CD14-positive monocyte (primary cell): ENCODE measurements at regions not wholly inside any gene's neighbourhood (a gene's known extent, or its start where the extent isn't known, plus 50 kb on each side); places are given as distances from the start of the nearest gene placed in this dataset.

Source experiments
- DNase-seq, 3 donors: peaks; one replicate each; pipeline ENCODE4 v3.0.0-alpha.2; 2011 to 2022
- H2AFZ ChIP-seq: 2 replicates; pipeline ENCODE4 v1.6.0; 2012; ENCODE audit warnings: mild to moderate bottlenecking, low read depth, low read length, inconsistent platforms; ENCODE audit not compliant: insufficient read depth, poor library complexity, severe bottlenecking
- H3K27ac ChIP-seq, 2 donors: 1 replicate in 1 of 2; 2 replicates in 1 of 2; pipeline ENCODE4 v1.5.1; 2012 to 2013; ENCODE audit warnings: low read length in 2 of 2, control low read depth in 1 of 2, inconsistent platforms in 1 of 2, low read depth in 1 of 2, mild to moderate bottlenecking in 1 of 2
- H3K27me3 ChIP-seq, 2 donors: one replicate each; pipeline versions ENCODE4 v1.6.0 to v1.6.1; 2011 to 2013; ENCODE audit warnings: low read length in 2 of 2; ENCODE audit not compliant: control insufficient read depth in 2 of 2, insufficient read depth in 2 of 2
- H3K36me3 ChIP-seq, 2 donors: replicated peaks in 1 of 2; 1 replicate in 1 of 2; 2 replicates in 1 of 2; pipeline versions ENCODE4 v1.5.1 to v1.6.1; 2012 to 2013; ENCODE audit warnings: low read length in 2 of 2, control low read depth in 1 of 2, inconsistent platforms in 1 of 2, mild to moderate bottlenecking in 1 of 2; ENCODE audit not compliant: insufficient read depth in 2 of 2, control insufficient read depth in 1 of 2
- H3K4me1 ChIP-seq, 2 donors: 1 replicate in 1 of 2; 2 replicates in 1 of 2; pipeline versions ENCODE4 v1.5.1 to v1.6.1; 2012 to 2013; ENCODE audit warnings: low read length in 2 of 2, control low read depth in 1 of 2, inconsistent platforms in 1 of 2, mild to moderate bottlenecking in 1 of 2, moderate library complexity in 1 of 2; ENCODE audit not compliant: insufficient read depth in 2 of 2, control insufficient read depth in 1 of 2
- H3K4me2 ChIP-seq: replicated peaks from 2 replicates; pipeline ENCODE3; 2012; ENCODE audit warnings: low read length, moderate library complexity, mild to moderate bottlenecking; ENCODE audit not compliant: poor library complexity, severe bottlenecking; ENCODE audit errors: extremely low read depth
- H3K4me3 ChIP-seq, 3 experiments: fragments of 200-600 bp in 1 of 3; sonication (generic) in 1 of 3; replicated peaks in 1 of 3; 1 replicate in 2 of 3; 2 replicates in 1 of 3; pipeline ENCODE4 v1.5.1; 2011 to 2013; ENCODE audit warnings: low read length in 3 of 3, mild to moderate bottlenecking in 3 of 3, control low read depth in 2 of 3, low read depth in 2 of 3, inconsistent platforms in 1 of 3, moderate library complexity in 1 of 3
- H3K79me2 ChIP-seq: 2 replicates; pipeline ENCODE4 v1.6.0; 2012; ENCODE audit warnings: mild to moderate bottlenecking, control low read depth, inconsistent platforms, low read length, moderate library complexity; ENCODE audit not compliant: insufficient read depth
- H3K9ac ChIP-seq: 2 replicates; pipeline ENCODE4 v1.6.0; 2017; ENCODE audit warnings: low read length, mild to moderate bottlenecking; ENCODE audit not compliant: insufficient read depth, poor library complexity, severe bottlenecking
- H3K9me3 ChIP-seq, 2 donors: replicated peaks in 1 of 2; 1 replicate in 1 of 2; 2 replicates in 1 of 2; pipeline versions ENCODE4 v1.5.1 to v1.6.1; 2012 to 2013; ENCODE audit warnings: low read length in 2 of 2, control low read depth in 1 of 2; ENCODE audit not compliant: control insufficient read depth in 1 of 2, insufficient read depth in 1 of 2
- H4K20me1 ChIP-seq: 2 replicates; pipeline ENCODE4 v1.6.0; 2012; ENCODE audit warnings: mild to moderate bottlenecking, low read length, control low read depth, moderate library complexity; ENCODE audit not compliant: insufficient read depth
- H3K27ac Mint-ChIP-seq, 7 donors: one replicate each; pipeline ENCODE4 v1.8.0; 2020; ENCODE audit warnings: mild to moderate bottlenecking in 7 of 7, mixed read lengths in 7 of 7, moderate library complexity in 6 of 7, inconsistent platforms in 2 of 7
- H3K27me3 Mint-ChIP-seq, 3 donors: one replicate each; pipeline ENCODE4 v1.8.0; 2021 to 2022; ENCODE audit warnings: low read depth in 3 of 3, mild to moderate bottlenecking in 3 of 3, mixed read lengths in 3 of 3, moderate library complexity in 3 of 3, inconsistent platforms in 1 of 3
- H3K36me3 Mint-ChIP-seq, 2 donors: one replicate each; pipeline ENCODE4 v1.8.0; 2020; ENCODE audit warnings: mixed read lengths in 2 of 2, inconsistent platforms in 1 of 2, mild to moderate bottlenecking in 1 of 2
- H3K4me1 Mint-ChIP-seq: one replicate; pipeline ENCODE4 v1.8.0; 2020; ENCODE audit warnings: mild to moderate bottlenecking, mixed read lengths
- H3K4me3 Mint-ChIP-seq, 2 donors: one replicate each; pipeline ENCODE4 v1.8.0; 2020; ENCODE audit warnings: mild to moderate bottlenecking in 2 of 2, mixed read lengths in 2 of 2, moderate library complexity in 1 of 2
- H3K9me3 Mint-ChIP-seq, 7 donors: one replicate each; pipeline ENCODE4 v1.8.0; 2020 to 2022; ENCODE audit warnings: mixed read lengths in 7 of 7, mild to moderate bottlenecking in 6 of 7, moderate library complexity in 6 of 7, inconsistent platforms in 2 of 7
- CTCF ChIP-seq: fragments of 200-600 bp; IDR thresholded peaks from one replicate; pipeline ENCODE4 v1.8.0; 2022; ENCODE audit warnings: antibody characterized with exemption, mild to moderate bottlenecking
- WGBS: methylation state at CpG from one replicate; pipeline ENCODE4 v1.1.5; 2013; ENCODE audit warnings: missing lambda C conversion rate; ENCODE audit not compliant: insufficient coverage; 5-methylcytosine and 5-hydroxymethylcytosine counted together
- intact Hi-C, 2 donors: fragments of 100-400 bp; cut with micrococcal nuclease; formaldehyde crosslinking; loops; one replicate each; pipeline versions ENCODE4 v1.15.0 to v1.15.1; 2023

GRCh38 chr1:4397196-4397595 lies 257.2 kb upstream of the AJAP1 start:
- intact Hi-C loops, result no loop called here
- Histone ChIP-seq H4K20me1 (no peaks in the 10 kb centered on the region), H3K4me2 (no peak overlapping the region), H3K79me2 (no peaks in the 10 kb centered on the region), H3K36me3 (no peaks in the 10 kb centered on the region), H3K4me3 (no peak overlapping the region), H3K27ac (no peak overlapping the region), H2AFZ (no peak overlapping the region), H3K27me3 (no peaks in the 10 kb centered on the region), H3K4me1 (no peaks in the 10 kb centered on the region), H3K9ac (no peak overlapping the region), H3K9me3 (peaks cover 7 to 9% of the 10 kb centered on the region in 2 donors)
- peaks cover 0 to 9% (median 5%) of the 10 kb centered on the region in 3 donors for H3K27me3 Mint-ChIP-seq
- 77% methylated on average over 3 of the region's 4 CpGs for WGBS
- H3K9me3 Mint-ChIP-seq, result peaks cover 5 to 21% (median 11%) of the 10 kb centered on the region in 7 donors
- H3K4me1 Mint-ChIP-seq, result no peaks in the 10 kb centered on the region
- no peak for DNase-seq
- H3K36me3 Mint-ChIP-seq, result no peaks in the 10 kb centered on the region
- H3K27ac Mint-ChIP-seq, result no peak overlapping the region
- no peak for TF ChIP-seq CTCF
- no peak overlapping the region for H3K4me3 Mint-ChIP-seq

- Histone ChIP-seq H3K4me2 (no peak overlapping the region), H4K20me1 (no peaks in the 10 kb centered on the region), H2AFZ (no peak overlapping the region), H3K27me3 (no peaks in the 10 kb centered on the region), H3K36me3 (no peaks in the 10 kb centered on the region), H3K27ac (no peak overlapping the region), H3K79me2 (no peaks in the 10 kb centered on the region), H3K4me1 (no peaks in the 10 kb centered on the region), H3K9me3 (peaks cover 0 to 2% of the 10 kb centered on the region in 2 donors), H3K9ac (no peak overlapping the region), H3K4me3 (no peak overlapping the region)
- H3K9me3 Mint-ChIP-seq, result peaks cover 0 to 11% (median 6%) of the 10 kb centered on the region in 7 donors
- TF ChIP-seq CTCF, result no peak
- H3K4me3 Mint-ChIP-seq, result no peak overlapping the region
- no CpG with 5 or more reads among the region's 1 CpG for WGBS
- H3K36me3 Mint-ChIP-seq, result no peaks in the 10 kb centered on the region
- H3K4me1 Mint-ChIP-seq, result no peaks in the 10 kb centered on the region
- H3K27ac Mint-ChIP-seq, result no peak overlapping the region
- peaks cover 2 to 9% (median 3%) of the 10 kb centered on the region in 3 donors for H3K27me3 Mint-ChIP-seq
- intact Hi-C loops, result no loop called here
- no peak for DNase-seq
Measured at GRCh38 chr1:4402032-4402431, 252.4 kb upstream of the AJAP1 start.
